ENCODE measurements at regions not wholly inside any gene's neighbourhood (a gene's known extent, or its start where the extent isn't known, plus 50 kb on each side); places are given as distances from the start of the nearest gene placed in this dataset.

GRCh38 chr3:153906366-153906765 lies 214.8 kb upstream of the ARHGEF26 start (continued):
- TF ChIP-seq USF2 (CRISPR knock-in tag; IDR thresholded peaks at IDR 0.05) (no peak), SOX15 (CRISPR knock-in tag; IDR thresholded peaks at IDR 0.05) (no peak), TEAD4 (CRISPR knock-in tag; IDR thresholded peaks at IDR 0.05) (no peak), ZNF416 (CRISPR knock-in tag; IDR thresholded peaks at IDR 0.05) (no peak), ZBTB43 (CRISPR knock-in tag; IDR thresholded peaks at IDR 0.05) (no peak), NR1H2 (CRISPR knock-in tag; IDR thresholded peaks at IDR 0.05) (no peak)

- Mint-ChIP-seq H3K9me3 (peaks cover 6% of the 10 kb centered on the region; the same call in 1 of the 2 replicates), H3K4me1 (no peaks in the 10 kb centered on the region), H3K4me3 (no peak overlapping the region), H3K36me3 (no peaks in the 10 kb centered on the region), H3K27ac (no peak overlapping the region), H3K27me3 (ENCODE audit: low read depth) (no peaks in the 10 kb centered on the region)
- no peak for TF ChIP-seq USF2 (CRISPR knock-in tag; IDR thresholded peaks at IDR 0.05)
- no peak for TF ChIP-seq FOXP4 (CRISPR knock-in tag; IDR thresholded peaks at IDR 0.05)
- TF ChIP-seq RORB (CRISPR knock-in tag; IDR thresholded peaks at IDR 0.05) = no peak
- no peak for TF ChIP-seq FOXJ3 (CRISPR knock-in tag; IDR thresholded peaks at IDR 0.05; ENCODE audit: borderline replicate concordance)
- no peak for TF ChIP-seq ELF4 (CRISPR knock-in tag; IDR thresholded peaks at IDR 0.05; ENCODE audit: low read depth)
- no peak for TF ChIP-seq AR (CRISPR knock-in tag; IDR thresholded peaks at IDR 0.05)
- no peak for TF ChIP-seq MYBL2 (CRISPR knock-in tag; IDR thresholded peaks at IDR 0.05)
- TF ChIP-seq RELA (CRISPR knock-in tag; IDR thresholded peaks at IDR 0.05; ENCODE audit: borderline replicate concordance) = no peak
- no peak for TF ChIP-seq CBFB (CRISPR knock-in tag; IDR thresholded peaks at IDR 0.05; ENCODE audit: low read depth)
- TF ChIP-seq ZNF138 (CRISPR knock-in tag; conservative IDR thresholded peaks at IDR 0.05) = no peak
- ATAC-seq (no peak), DNase-seq (ENCODE audit: low spot score) (no peak)
- POLR2A ChIA-PET = no interaction called here
- CTCF ChIA-PET = no interaction called here
Observed at GRCh38 chr3:153910387-153910786, 210.8 kb upstream of the ARHGEF26 start.

- no peak overlapping the region for H3K27ac Mint-ChIP-seq
- no peaks in the 10 kb centered on the region for H3K36me3 Mint-ChIP-seq
- DNase-seq (ENCODE audit: low spot score) = no peak
- ChIA-PET CTCF (no interaction called here), POLR2A (no interaction called here)
- no peaks in the 10 kb centered on the region for H3K4me1 Mint-ChIP-seq
- peaks cover 6% of the 10 kb centered on the region; the same call in 1 of the 2 replicates for H3K9me3 Mint-ChIP-seq
- no peaks in the 10 kb centered on the region for H3K27me3 Mint-ChIP-seq (ENCODE audit: low read depth)
- ATAC-seq = no peak
- H3K4me3 Mint-ChIP-seq = no peak overlapping the region
- no peak for TF ChIP-seq CTCF (IDR thresholded peaks at IDR 0.05)
- TF ChIP-seq E2F5 (CRISPR knock-in tag; IDR thresholded peaks at IDR 0.05) = no peak
- TF ChIP-seq RELA (CRISPR knock-in tag; IDR thresholded peaks at IDR 0.05; ENCODE audit: borderline replicate concordance) = no peak
- no peak for TF ChIP-seq HMGXB4 (CRISPR knock-in tag; IDR thresholded peaks at IDR 0.05)
- no peak for TF ChIP-seq ZNF396 (CRISPR knock-in tag; IDR thresholded peaks at IDR 0.05; ENCODE audit: borderline replicate concordance)
- TF ChIP-seq NR2C2 (CRISPR knock-in tag; IDR thresholded peaks at IDR 0.05) = no peak
Observed at GRCh38 chr3:153911116-153911515, 210.1 kb upstream of the ARHGEF26 start.

Data from WTC11 (cell line).